NCI-H2107 treated with DMSO at 0.1 percent for 48 hours (cell line): ENCODE measurements at regions not wholly inside any gene's neighbourhood (a gene's known extent, or its start where the extent isn't known, plus 50 kb on each side); places are given as distances from the start of the nearest gene placed in this dataset.
A peak's percentile ranks its signal among the peaks of the same experiment; 100 is the strongest.
"Not testable (repeated sequence)": the region's sequence is repeated elsewhere in the genome, so short reads cannot be mapped to it uniquely, and the experiment has no call there.

ENCODE experiments used
- DNase-seq: peaks from one replicate; lab custom pipeline; 2025; ENCODE audit not compliant: unreplicated experiment; lab: John Stamatoyannopoulos, UW

DNA sequence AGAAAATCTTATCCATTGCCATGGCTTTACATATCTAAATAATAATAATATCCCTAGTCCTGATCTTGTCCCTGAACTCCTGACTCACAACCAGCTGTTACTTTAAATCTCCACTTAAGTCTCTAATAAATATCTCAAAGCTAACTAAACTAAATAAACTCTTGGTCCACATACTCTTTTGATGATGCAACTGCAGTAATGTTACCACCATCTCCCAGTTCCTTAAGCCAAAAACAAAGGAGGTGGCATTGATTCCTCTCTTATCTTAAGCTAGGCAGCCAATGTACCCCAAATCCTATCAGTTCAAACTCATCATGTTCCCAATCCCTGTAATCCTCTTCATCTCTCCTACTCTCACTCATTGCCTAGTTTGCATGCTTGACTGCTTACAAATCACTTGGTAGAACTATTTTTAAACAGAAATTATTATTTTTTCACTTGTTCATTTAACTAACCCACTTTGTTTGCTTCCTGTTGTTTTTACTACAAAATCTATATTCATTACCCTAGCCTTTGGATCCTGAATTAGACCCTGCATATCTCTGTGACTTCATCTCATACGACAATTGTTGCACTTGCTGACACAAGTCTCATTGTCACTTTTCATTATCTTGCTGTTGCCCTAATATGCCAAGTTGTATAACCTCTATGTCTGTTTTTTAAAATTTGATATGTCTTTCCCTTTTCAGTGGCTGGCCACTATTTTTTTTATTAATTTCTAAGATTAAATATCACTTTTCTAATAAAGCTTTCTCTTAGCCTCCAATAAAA lies 462.2 kb downstream of the ZPLD1 start:
- DNase-seq: no peak

DNA sequence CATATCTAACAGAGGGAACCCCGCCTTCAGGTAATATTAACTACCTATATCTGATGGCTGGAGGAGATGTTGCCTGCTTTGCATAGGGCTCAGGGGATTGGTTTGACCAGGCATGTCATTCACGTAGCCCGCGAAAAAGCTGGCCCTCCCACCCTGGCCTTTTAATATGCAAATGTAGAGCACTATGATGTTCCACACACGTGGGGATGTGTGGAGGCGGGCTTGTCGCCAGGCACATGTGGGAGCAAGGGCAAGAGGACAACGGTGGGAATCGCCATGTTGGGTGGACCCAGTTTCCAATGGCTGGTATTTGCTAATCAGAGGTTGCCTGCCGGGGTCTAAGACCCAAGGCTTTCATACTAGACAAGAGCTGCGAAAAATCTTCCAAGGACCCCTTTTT lies 469.8 kb downstream of the ZPLD1 start:
- DNase-seq: no peak

GRCh38 chr3:102905811-102906210 lies 471.0 kb downstream of the ZPLD1 start:
- no peak for DNase-seq

DNA sequence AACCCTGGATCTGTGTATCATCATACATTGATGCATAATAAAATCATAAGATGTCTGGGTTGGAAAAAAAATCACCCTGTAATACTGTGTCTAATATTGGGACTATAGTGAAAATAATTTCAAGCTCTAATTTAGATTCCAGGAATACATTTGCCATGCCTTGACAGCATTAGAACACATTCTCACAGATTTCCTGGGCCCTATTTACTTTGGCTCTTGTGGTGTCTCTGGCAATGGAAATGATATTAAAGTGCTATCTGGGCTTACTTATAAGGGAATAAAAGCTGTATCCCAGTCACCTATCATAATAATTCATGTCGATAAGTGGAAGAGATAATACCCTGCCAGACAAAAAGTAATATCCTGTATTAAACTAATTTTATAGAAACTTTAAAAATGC lies 472.0 kb downstream of the ZPLD1 start:
- DNase-seq: no peak

DNA sequence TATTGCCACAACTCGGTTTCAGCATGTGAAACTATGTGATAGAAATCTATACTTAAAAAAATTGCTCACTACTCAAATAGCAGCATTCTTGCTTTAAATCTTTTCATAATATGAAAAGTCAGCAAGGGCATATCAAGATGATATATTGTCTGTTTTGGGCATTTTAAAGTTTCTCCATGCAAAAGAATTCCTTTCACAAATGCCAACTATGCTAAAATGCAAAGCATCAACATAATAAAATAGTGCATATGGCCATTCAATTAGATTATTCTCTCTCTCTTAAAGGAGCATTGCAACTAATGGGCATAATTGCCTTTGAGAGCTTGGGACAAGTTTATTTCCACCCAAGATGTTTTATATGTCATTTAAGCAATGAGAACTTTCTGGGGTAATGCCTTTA lies 475.1 kb downstream of the ZPLD1 start:
- no peak for DNase-seq

DNA sequence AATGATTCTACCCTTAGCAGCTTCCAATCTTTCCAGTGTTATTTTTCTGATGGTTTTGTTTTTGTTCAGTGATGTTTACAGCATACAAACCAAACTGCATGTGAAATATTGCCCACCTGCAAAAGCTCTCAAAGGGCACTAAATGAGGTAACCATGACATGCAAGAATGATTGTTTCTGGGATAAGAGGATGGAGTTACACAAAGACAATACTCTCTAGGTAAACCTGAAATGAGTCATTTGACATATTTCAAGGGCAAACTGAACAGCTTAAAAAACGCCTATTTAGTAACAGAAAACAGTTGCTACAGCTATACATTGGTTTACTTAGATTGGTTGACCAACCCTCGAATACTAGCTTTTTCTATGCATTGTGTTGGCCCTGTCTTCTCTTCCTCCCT lies 481.7 kb downstream of the ZPLD1 start:
- DNase-seq: no peak

DNA sequence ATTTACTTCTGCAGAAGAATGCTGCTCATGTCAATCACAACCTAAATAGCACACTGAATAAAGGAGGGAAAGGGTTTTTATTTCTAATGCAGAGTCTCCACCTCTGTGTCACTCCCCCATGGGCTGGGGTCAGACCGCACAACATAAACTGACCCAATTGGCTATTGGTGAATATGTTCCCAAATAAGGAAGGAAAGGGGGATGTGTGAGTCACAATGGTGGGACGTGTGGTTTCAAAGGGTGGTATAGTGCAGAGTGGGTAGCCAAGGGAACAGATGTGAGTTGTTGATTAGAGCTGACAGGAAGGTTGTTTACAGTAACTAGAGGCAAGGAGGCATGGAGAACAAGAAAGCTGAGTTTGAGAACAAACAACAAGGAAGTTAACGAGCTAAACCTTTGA lies 491.8 kb downstream of the ZPLD1 start:
- DNase-seq: no peak

GRCh38 chr3:102933377-102933776 lies 498.6 kb downstream of the ZPLD1 start:
- DNase-seq: no peak

DNA sequence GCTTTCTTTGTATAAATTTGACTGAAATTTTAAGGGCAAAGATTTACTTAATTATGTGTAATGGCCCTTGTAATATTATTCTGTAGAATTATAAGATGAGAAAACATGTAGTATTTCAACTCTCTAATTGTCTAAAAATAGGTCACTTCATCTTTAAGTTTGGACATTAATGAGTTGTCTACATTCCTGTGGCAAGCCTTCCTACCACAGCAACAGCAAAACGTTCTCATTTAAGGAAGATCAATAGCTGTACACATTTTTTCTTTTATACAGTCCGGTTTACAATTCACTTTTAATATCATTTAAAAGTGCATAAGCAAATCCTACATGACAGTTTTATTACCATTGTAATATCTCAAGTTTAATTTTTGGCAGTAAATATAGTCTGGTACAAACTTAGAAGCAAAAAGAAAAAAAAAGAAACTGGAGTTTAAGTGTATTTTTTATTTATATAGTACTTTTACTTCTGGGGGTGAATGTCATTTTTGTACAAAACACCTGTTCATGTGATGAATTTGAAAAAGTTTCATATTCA lies 501.8 kb downstream of the ZPLD1 start:
- no peak for DNase-seq

DNA sequence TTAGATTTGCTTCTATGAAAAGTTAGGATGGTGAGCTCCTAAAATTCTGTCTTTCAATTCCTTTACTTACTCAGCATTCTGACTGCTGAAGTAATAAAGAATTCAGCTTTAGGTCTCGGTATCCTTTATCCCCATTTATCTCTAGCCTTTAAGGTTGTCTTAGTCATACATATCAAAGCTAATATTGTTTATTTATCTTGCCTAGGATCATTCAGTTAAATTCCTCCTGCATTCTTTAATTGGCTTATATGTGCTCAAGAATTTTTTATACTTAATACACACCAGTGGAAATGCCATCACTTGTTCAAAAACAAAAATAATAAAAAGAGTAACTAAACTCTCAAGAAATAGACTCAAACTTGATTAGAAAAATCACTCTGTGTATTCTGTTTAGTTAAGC lies 507.0 kb downstream of the ZPLD1 start:
- no peak for DNase-seq

DNA sequence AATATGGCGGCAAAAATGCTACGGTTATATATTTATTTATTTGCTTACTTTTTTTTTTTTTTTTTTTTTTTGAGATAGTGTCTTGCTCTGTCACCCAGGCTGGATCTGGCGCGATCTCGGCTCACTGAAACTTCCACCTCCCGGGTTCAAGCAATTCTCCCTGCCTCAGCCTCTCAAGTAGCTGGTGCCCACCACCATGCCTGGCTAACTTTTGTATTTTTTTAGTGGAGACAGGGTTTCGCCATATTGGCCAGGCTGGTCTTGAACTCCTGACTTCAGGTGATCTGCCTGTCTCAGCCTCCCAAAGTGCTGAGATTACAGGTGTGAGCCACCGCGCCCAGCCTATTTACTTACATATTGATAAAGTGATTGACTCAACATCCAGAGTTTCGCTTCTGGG lies 511.6 kb downstream of the ZPLD1 start:
- DNase-seq: not testable (repeated sequence)

- DNase-seq: no peak
Measured at GRCh38 chr3:102972350-102972749, 537.5 kb downstream of the ZPLD1 start.

GRCh38 chr3:102974333-102974732 lies 539.5 kb downstream of the ZPLD1 start:
- DNase-seq: no peak

DNA sequence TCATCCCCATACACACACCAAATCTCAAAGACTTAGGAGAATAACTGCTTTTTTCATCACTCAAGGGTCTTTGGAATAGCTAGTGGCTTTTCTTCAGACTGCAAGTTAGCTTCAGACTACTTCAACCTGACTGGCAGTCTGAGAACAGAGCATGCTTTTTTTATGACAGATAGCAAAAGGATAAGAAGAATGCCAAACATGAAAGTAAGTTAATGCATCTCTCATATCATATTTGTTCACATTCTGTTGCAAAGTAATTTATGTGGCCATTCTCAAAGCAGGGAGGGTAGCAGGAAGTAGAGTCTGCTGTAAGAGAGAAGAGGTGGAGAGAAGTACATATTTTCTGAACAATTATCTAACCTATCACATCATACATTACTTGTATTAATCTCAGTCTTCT lies 544.4 kb downstream of the ZPLD1 start:
- DNase-seq: no peak

- no peak for DNase-seq
Measured at GRCh38 chr3:102979682-102980354, 545.0 kb downstream of the ZPLD1 start.

GRCh38 chr3:102980355-102980696 lies 545.5 kb downstream of the ZPLD1 start:
- no peak for DNase-seq

DNA sequence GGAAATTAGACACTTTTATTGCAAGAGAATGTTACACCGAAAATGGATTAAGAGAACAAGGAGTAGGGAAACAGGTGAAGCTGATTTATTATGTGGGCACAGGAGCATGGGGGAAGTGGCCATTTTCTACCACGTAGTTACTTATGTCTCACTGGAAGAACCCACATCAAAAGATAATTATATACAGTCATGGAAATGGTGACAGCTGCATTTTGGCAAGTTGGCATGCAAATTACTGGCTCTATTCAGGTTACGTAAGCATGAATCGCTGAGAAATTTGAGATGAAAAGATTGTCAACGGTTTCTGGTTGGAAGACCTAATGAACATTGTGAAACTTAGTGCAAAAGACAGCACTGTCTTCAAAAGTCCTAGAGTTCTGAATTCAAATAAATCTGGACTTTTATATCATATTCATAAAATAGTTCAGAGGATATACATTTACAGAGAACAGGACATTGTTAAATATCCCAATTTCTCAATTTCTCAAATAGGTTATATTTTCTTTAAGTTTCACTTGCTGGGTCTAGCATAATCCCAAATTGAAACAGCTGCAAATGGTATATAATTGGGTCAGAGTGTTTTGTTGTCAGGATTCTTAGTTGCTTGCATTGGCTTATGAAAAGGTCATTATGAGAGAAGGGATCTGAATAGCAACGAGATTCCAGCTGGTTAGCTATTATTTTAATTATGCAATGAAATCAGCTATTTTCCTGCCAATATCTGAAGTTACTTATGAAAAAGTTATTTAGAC lies 567.8 kb downstream of the ZPLD1 start:
- peak; percentile 47 for DNase-seq

- no peak for DNase-seq
Measured at GRCh38 chr3:103006526-103007183, 571.8 kb downstream of the ZPLD1 start.

DNA sequence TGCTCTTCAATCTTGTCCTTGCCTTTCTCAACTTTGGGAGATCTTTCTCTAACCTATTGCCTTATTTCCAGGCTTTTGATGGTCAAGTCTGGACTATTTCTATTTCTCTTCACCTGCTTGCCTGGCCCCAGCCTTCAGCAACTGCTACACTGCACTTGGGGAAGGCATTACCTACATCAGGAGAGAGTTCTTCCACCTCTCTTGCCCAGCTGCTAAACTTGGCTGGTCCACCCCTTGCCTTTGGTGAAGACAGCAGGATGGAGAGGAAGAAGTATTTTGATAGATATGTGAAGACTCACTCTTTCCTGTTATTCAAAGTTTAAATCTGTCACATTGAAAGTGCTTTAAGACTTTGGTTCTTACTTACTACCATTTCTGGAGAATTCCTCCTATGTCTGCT lies 574.8 kb downstream of the ZPLD1 start:
- no peak for DNase-seq

DNA sequence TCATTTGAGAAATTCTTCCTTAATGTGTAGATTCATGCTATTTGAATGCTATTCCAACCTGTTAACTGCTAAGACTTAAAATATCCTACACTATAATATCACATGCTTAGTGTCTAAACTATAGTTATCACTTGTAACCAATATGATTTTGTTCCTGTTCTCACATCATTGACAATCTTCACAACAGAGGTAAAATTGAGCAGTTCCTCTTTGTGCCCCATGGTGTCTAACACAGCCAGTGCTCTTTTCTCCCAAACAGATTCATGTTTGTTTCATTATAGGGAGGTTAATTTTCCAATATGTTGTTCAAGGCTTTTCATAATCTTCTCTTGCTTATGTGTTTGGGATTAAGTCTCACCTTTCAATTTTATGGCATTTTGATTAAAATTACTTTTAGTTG lies 591.1 kb downstream of the ZPLD1 start:
- no peak for DNase-seq

DNA sequence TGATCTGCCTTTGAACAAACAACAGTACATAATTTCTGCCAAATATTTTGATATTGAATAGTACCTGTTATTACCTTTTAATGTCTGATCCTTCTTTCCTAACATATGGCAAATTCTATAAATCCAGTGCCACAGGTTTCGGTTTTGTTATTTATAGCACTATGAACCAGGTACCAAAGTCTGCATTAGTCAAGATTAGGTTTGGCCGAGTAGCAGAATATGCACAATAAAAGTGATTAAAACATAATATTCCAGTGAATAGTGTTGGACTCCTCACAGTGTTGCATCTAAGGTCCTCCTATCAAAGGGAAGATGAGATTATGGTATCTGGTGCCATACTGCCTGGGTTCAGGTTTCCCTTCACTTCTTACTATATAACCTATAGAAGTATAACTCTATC lies 599.0 kb downstream of the ZPLD1 start:
- no peak for DNase-seq
